Right lobe of liver (tissue), 6 donors: ENCODE measurements at regions not wholly inside any gene's neighbourhood (a gene's known extent, or its start where the extent isn't known, plus 50 kb on each side); places are given as distances from the start of the nearest gene placed in this dataset.

Source experiments
- ATAC-seq, 4 donors: fragments of 200-7000 bp; cut with Tn5 transposase; one replicate each; pipeline ENCODE4 v1.9.1; 2020; ENCODE audit warnings: mild to moderate bottlenecking in 4 of 4, moderate library complexity in 4 of 4
- DNase-seq, 3 donors: peaks; one replicate each; pipeline ENCODE4 v3.0.0-alpha.2; 2020
- H3K27ac ChIP-seq, 3 donors: fragments of 200-600 bp; one replicate each; pipeline ENCODE4 v1.8.0; 2022
- H3K27me3 ChIP-seq, 2 donors: fragments of 200-600 bp; one replicate each; pipeline ENCODE4 v1.8.0; 2022
- H3K36me3 ChIP-seq, 4 donors: fragments of 200-600 bp; sonication (generic) in 1 of 4; one replicate each; pipeline versions ENCODE4 v1.5.1 to v1.8.0; 2017 to 2022; ENCODE audit warnings: control low read depth in 1 of 4
- H3K4me1 ChIP-seq, 4 donors: fragments of 200-600 bp; sonication (generic) in 1 of 4; one replicate each; pipeline versions ENCODE4 v1.5.1 to v1.8.0; 2017 to 2022; ENCODE audit warnings: control low read depth in 1 of 4
- H3K4me3 ChIP-seq, 3 donors: fragments of 200-600 bp; one replicate each; pipeline ENCODE4 v1.8.0; 2022
- H3K9me3 ChIP-seq, 4 donors: fragments of 200-600 bp; sonication (generic) in 1 of 4; one replicate each; pipeline versions ENCODE4 v1.5.1 to v1.8.0; 2017 to 2022; ENCODE audit warnings: control low read depth in 1 of 4
- CTCF ChIP-seq, 4 donors: fragments of 200-600 bp in 3 of 4; fragments of 450-650 bp in 1 of 4; IDR thresholded peaks; one replicate each; pipeline versions ENCODE4 v1.5.1 to v1.8.0; 2016 to 2022; ENCODE audit warnings: antibody characterized with exemption in 4 of 4, mild to moderate bottlenecking in 2 of 4
- POLR2A ChIP-seq: fragments of 450-650 bp; IDR thresholded peaks from one replicate; pipeline ENCODE4 v1.6.1; 2017; ENCODE audit warnings: antibody characterized with exemption, mild to moderate bottlenecking
- WGBS: methylation state at CpG from one replicate; pipeline ENCODE4 v1.1.6; 2018; ENCODE audit warnings: low coverage, low lambda C conversion rate; ENCODE audit not compliant: insufficient coverage; ENCODE audit errors: missing lambda C conversion rate; 5-methylcytosine and 5-hydroxymethylcytosine counted together
- intact Hi-C, 2 donors: fragments of 100-400 bp; cut with DNase I; formaldehyde crosslinking; loops; one replicate each; pipeline versions ENCODE4 v1.11.2 to v1.14.1; 2022
- donor health status: DM: no; HTN: yes; CAD: no.
- donor health status: DM: no; HTN: no; CAD: no.
- donor health status: DM: no; HTN: no; CAD: no.
- donor health status: DM: no; HTN: yes; CAD: no.
- donor health status: DM: no; HTN: yes; CAD: no.

- no peak for TF ChIP-seq CTCF (IDR thresholded peaks at IDR 0.05)
- TF ChIP-seq POLR2A: no peak
- WGBS: 44% methylated on average over 6 of the region's 6 CpGs
- ATAC-seq: no peak
- H3K4me1 ChIP-seq: no peaks in the 10 kb centered on the region
- H3K36me3 ChIP-seq: no peaks in the 10 kb centered on the region
- H3K4me3 ChIP-seq: no peak overlapping the region
- DNase-seq: no peak
- H3K9me3 ChIP-seq: no peaks in the 10 kb centered on the region
- no peaks in the 10 kb centered on the region for H3K27me3 ChIP-seq
- H3K27ac ChIP-seq: no peak overlapping the region
- intact Hi-C loops: no loop called here
Observed at GRCh38 chr18:27473318-27473717, 288.2 kb upstream of the CHST9 start.

GRCh38 chr18:27467073-27467472 is 282.0 kb upstream of the CHST9 start:
- Histone ChIP-seq H3K27ac (no peak overlapping the region), H3K4me3 (no peak overlapping the region), H3K9me3 (no peaks in the 10 kb centered on the region), H3K27me3 (no peaks in the 10 kb centered on the region), H3K4me1 (no peaks in the 10 kb centered on the region), H3K36me3 (no peaks in the 10 kb centered on the region)
- DNase-seq (no peak), ATAC-seq (no peak)
- TF ChIP-seq CTCF (IDR thresholded peaks at IDR 0.05) (no peak), POLR2A (no peak)
- intact Hi-C loops: no loop called here

- no peaks in the 10 kb centered on the region for H3K4me1 ChIP-seq
- TF ChIP-seq CTCF (IDR thresholded peaks at IDR 0.05) (no peak), POLR2A (no peak)
- no peaks in the 10 kb centered on the region for H3K9me3 ChIP-seq
- no peak for DNase-seq
- no peaks in the 10 kb centered on the region for H3K27me3 ChIP-seq
- H3K36me3 ChIP-seq: no peaks in the 10 kb centered on the region
- ATAC-seq: no peak
- intact Hi-C loops: no loop called here
- H3K4me3 ChIP-seq: no peak overlapping the region
- H3K27ac ChIP-seq: no peak overlapping the region
- 56% methylated on average over 1 of the region's 1 CpG for WGBS
Observed at GRCh38 chr18:27461957-27462356, 276.8 kb upstream of the CHST9 start.

- H3K4me3 ChIP-seq: no peak overlapping the region
Observed at GRCh38 chr18:27449104-27449503, 264.0 kb upstream of the CHST9 start.

More at GRCh38 chr18:27449104-27449503, 264.0 kb upstream of the CHST9 start:
- no peak for DNase-seq
- intact Hi-C loops: no loop called here
- no peak for ATAC-seq
- Histone ChIP-seq H3K4me1 (no peaks in the 10 kb centered on the region), H3K9me3 (no peaks in the 10 kb centered on the region), H3K36me3 (no peaks in the 10 kb centered on the region), H3K27me3 (no peaks in the 10 kb centered on the region), H3K27ac (no peak overlapping the region)
- WGBS: 55% methylated on average over 7 of the region's 7 CpGs
- TF ChIP-seq POLR2A (no peak), CTCF (IDR thresholded peaks at IDR 0.05) (no peak)
